ENCODE measurements at regions not wholly inside any gene's neighbourhood (a gene's known extent, or its start where the extent isn't known, plus 50 kb on each side); places are given as distances from the start of the nearest gene placed in this dataset.

DNA sequence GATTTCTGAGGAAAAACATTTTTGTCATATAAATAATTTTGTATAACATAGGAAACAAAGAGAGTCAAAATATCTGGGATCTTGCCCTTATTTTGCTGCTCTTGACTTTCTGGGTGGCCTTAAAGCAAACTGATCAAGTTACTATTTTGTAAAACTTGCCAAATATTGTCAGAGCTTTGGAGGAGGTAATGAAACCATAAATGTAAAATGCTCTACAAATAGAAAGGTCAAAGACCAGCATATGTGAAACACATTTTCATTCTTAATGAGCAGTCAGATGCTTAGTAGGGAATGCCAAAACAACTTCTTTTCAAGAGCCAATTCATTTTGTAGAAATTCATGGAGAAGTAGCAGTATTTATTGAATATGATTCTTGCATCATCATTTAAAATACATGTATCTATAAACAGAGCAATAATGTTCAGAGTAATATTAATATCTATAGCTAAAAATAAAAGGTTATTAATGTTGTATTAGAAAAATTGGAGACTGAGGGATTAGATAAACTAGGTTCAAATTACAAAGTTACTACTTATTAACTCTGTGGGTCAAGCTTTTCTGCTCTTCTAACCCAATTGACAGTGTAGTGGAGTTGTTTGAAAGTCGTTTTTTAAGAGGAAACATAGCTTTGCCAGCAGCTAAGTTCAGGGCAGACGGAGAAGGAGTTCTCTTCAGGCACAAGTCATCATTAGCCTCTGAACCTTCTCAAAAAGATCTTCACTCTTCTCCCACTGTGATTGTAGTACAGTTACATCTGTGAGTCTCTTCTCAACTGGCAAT lies 2053.1 kb downstream of the EFNA5 start:
- TF ChIP-seq, protein P1, sequence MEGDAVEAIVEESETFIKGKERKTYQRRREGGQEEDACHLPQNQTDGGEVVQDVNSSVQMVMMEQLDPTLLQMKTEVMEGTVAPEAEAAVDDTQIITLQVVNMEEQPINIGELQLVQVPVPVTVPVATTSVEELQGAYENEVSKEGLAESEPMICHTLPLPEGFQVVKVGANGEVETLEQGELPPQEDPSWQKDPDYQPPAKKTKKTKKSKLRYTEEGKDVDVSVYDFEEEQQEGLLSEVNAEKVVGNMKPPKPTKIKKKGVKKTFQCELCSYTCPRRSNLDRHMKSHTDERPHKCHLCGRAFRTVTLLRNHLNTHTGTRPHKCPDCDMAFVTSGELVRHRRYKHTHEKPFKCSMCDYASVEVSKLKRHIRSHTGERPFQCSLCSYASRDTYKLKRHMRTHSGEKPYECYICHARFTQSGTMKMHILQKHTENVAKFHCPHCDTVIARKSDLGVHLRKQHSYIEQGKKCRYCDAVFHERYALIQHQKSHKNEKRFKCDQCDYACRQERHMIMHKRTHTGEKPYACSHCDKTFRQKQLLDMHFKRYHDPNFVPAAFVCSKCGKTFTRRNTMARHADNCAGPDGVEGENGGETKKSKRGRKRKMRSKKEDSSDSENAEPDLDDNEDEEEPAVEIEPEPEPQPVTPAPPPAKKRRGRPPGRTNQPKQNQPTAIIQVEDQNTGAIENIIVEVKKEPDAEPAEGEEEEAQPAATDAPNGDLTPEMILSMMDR (conservative IDR thresholded peaks at IDR 0.05): no peak
- Mint-ChIP-seq H3K4me1 (peaks cover 0 to 2% of the 10 kb centered on the region in 2 experiments; a peak in 1 of 4 replicates), H3K27me3 (ENCODE audit: low read depth) (no peaks in the 10 kb centered on the region), H3K9me3 (no peaks in the 10 kb centered on the region), H3K27ac (no peak overlapping the region), H3K4me3 (no peak overlapping the region), H3K36me3 (ENCODE audit: insufficient read depth in 1 of 3, low read depth in 3 of 3) (no peaks in the 10 kb centered on the region)
- Histone ChIP-seq H4K5ac (ENCODE audit: insufficient read length, low read depth, low read length) (no peak overlapping the region), H4K8ac (replicated peaks; ENCODE audit: insufficient read length, low read depth, low read length) (no peak overlapping the region), H3K4me2 (ENCODE audit: insufficient read depth, insufficient read length, low read length) (no peak overlapping the region), H2BK120ac (ENCODE audit: low read depth, low read length, poor library complexity, severe bottlenecking) (no peak overlapping the region), H3K27me3 (ENCODE audit: insufficient read depth, low read length) (no peaks in the 10 kb centered on the region), H2BK5ac (ENCODE audit: insufficient read length, low read length) (no peak overlapping the region), H3K23ac (ENCODE audit: insufficient read length, low read depth, low read length) (no peak overlapping the region), H2BK20ac (ENCODE audit: low read depth, low read length, poor library complexity, severe bottlenecking) (no peak overlapping the region), H3K79me2 (ENCODE audit: insufficient read depth, low read length) (no peaks in the 10 kb centered on the region), H2AFZ (ENCODE audit: low read length) (no peak overlapping the region), H3K9me3 (ENCODE audit: control insufficient read depth, low read depth, low read length) (no peaks in the 10 kb centered on the region), H3K18ac (ENCODE audit: insufficient read length, low read depth, low read length) (no peak overlapping the region), H3K9ac (ENCODE audit: extremely low read depth, insufficient read length, low read length) (no peak overlapping the region), H3K27ac (ENCODE audit: insufficient read length, low read depth, low read length) (no peak overlapping the region), H2BK12ac (ENCODE audit: insufficient read length, low read depth, low read length) (no peak overlapping the region), H4K20me1 (ENCODE audit: control insufficient read depth, insufficient read depth, insufficient read length) (no peaks in the 10 kb centered on the region), H3K23me2 (ENCODE audit: insufficient read length, low read depth, low read length, poor library complexity, severe bottlenecking) (no peaks in the 10 kb centered on the region), H3K56ac (ENCODE audit: insufficient read length, low read depth, low read length) (no peak overlapping the region), H4K91ac (ENCODE audit: insufficient read length, low read depth, low read length) (no peak overlapping the region), H2BK15ac (ENCODE audit: low read depth, low read length) (no peak overlapping the region), H3K4me1 (ENCODE audit: insufficient read depth, low read length) (no peaks in the 10 kb centered on the region), H3T11ph (ENCODE audit: low read length) (no peak overlapping the region), H3K4ac (ENCODE audit: low read depth, low read length) (no peak overlapping the region), H3K14ac (ENCODE audit: insufficient read depth, low read length) (no peak overlapping the region), H2AK5ac (ENCODE audit: insufficient read length, low read length) (no peak overlapping the region), H3K79me1 (ENCODE audit: insufficient read depth, low read depth, low read length, poor library complexity, severe bottlenecking) (no peaks in the 10 kb centered on the region)
- no peak for DNase-seq
- no CpG with 5 or more reads among the region's 2 CpGs for WGBS (ENCODE audit: extremely low coverage, insufficient read length, low lambda C conversion rate)
